ENCODE measurements at regions not wholly inside any gene's neighbourhood (a gene's known extent, or its start where the extent isn't known, plus 50 kb on each side); places are given as distances from the start of the nearest gene placed in this dataset.

GRCh38 chr10:129029051-129029450 is 438.0 kb upstream of the MGMT start:
- DNase-seq = no peak

GRCh38 chr10:129029851-129030602 is 437.0 kb upstream of the MGMT start:
- no peak for DNase-seq

GRCh38 chr10:129030603-129030895 is 436.5 kb upstream of the MGMT start:
- no peak for DNase-seq

DNA sequence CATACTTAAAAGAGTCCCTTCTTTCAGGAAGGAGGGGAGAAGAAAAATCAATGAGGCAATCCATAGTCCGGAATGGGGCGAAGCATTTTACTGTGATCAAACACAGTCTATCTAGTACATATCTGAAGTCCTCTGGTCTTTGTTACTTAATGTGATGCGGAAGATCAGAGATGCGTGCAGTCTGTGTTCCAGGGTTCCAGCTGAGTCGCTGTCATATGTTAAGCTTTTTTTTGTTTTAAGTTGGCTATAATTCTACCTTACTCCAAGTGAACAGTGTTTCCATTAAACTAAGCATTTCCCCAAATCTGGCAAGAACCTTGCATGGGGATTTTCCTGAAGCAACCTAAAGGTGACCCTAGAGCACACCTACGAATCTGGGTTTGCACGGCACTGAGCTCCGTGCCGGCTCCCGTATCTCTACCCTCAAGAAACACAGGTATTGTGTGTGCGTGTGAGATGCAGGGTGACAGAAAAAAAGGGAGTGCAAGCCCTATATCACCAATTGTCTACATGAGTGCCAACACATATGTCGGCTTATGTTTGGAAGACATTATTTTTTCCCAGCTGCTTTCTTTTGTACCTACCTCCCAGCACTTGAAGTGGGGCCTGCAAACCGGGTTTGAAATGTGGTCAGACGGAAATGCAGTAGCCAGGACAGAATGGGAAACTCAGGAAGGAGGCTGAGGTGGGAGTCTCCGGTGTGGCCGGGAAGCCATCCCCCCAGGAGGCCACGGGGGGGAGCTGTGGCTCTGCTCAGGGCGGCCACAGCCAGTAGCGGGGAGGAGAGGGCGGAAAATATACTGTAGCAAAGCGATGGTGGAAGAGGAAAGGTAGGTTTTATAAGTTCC is 435.8 kb upstream of the MGMT start:
- peak in 28 of 58 donors; percentile 2 to 40 (median 8) for DNase-seq

DNA sequence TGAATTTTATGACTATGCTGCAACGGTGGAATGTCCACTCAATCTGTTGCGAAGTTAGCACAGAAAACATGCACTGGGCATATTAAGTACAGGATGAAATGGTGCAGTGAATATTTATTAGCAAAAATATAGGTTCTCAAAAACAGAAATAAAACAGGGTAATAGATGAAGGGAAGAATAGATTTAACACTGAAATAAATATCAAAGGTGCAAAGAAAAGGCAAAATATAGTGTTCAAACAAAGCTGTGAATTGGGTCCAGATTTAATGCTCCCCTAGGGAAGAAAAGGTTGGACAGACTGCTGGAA is 435.2 kb upstream of the MGMT start:
- DNase-seq = no peak

DNA sequence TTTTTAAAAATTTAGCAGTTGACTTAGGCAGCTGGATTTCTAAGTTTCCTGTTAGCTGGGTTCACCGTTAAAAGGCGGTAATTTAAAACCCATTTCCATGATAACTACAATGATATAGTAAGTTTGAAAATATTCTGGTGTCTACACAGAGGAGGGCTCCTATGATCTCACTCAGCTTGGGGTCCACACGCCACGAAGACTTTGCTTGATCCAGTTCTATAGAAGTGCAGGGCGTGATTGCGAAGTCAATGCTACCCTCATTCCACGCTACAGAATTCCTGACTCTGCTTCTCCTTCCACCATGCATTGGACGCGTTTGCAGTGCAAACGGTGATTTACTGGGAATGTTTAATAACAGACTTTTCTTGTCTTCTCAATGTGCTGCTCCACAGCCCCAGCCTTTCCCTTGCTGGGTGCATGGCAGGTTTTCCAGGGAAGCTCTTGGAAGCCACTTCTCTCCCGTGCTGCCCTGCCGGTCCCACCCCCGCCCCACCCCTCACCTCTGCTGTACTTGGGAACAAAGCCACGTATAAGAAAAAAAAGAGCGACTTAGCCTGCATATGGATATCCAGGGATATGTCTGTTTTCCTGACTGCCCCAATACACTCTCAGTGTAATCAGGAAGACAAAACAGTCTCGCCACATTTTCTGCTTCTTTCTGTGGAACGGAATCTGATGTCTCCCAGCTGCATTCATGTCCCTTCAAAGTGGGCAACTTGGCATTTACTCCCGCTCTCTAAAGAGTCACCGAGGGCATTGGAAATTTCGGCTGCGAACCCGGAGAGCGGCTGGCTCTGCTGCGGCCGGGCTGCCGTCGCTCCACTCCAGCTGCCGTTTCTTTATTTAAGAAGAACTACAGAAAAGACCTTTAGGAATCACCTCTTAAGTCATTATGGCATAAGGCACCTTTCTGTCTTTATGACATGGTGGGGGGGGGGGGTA is 434.4 kb upstream of the MGMT start:
- no peak for DNase-seq

- no peak for DNase-seq
Observed at GRCh38 chr10:129033340-129033739, 433.7 kb upstream of the MGMT start.

DNA sequence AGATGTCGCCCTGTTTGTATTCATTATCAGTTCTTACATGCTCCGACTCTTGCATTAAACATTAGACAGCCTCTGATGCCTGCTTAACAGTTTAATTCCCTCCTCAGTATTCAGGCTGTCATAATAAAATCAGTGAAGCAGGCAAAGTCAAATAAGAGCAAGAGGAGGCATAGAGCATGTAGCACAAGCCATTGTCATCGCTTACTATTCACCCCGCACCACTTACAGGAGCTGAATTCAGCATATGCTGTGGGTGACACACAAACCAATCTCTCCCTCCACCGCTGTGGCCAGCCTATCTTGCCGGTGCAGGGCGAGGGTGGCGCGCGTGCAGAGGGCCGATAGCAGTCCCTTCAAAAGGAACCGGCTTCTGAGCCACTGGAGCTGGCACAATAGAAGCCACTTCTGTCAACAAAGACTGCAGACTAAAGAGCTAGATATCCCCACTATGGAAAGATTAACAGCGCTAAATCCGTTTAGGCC is 433.2 kb upstream of the MGMT start:
- DNase-seq = no peak

GRCh38 chr10:129035052-129035827 is 431.8 kb upstream of the MGMT start:
- no peak for DNase-seq

GRCh38 chr10:129038522-129038921 is 428.5 kb upstream of the MGMT start:
- no peak for DNase-seq

DNA sequence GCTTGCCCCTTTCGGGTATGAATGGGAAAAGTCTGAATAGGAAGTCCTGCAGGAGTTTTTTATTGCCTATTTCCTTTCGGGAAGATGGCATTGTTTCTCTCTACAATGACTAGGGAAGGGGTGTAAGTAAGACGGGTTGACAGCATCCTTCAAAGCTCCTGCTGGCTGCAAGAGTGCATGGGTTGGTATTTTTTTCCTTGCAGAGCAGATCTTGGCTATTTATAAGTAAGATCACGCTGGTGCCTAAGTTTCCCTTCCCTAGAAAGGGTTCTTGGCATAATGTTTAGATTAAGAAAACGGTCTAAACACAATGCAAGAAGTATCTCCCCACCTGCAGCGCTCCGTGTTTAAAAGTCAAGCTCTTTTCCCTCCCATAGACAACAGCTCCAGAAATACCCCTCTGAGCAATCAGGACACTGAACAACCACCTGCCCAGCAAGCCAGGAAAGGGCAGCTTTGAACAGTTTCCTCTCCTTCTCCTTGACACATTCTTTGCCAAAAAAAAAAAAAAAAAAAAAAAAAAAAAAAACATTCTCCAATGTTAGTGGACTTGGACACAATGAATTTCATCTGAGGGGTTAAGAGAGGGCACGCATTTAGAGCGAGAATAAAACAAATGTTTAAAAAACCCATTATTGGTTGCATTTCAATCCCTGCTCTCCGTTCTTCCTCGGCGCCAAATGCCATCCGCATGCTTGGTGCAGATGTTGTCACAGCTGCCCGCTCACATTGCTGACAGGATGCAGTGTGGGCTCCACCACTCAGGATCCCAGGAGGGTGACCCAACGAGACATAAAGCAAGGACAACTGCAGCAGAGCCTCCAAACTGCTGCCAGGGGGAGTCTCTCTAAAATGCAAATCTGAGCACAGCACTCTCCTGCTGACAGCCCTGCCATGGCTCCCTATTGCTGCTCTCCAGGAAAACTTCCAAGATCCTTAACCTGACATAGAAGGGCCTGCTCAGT is 427.4 kb upstream of the MGMT start:
- no peak for DNase-seq

DNA sequence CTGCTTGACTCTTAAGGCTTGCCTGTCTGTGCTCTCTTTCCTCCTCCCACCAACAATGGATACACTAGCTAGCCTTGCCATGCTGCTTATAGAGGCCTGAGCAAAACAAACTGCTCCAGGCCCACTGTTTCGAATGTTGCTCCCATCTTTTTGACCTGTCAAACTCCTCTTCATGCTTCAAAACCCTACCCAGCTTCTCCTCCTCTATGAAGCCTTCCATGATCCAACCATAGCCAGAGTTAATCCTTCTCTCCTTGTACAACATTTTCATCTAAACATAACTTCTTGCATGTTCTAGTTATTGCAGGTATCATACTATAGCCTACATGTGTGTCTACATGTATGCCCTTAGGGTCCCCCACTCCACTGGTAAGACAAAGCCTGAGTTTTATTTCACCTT is 426.7 kb upstream of the MGMT start:
- DNase-seq = no peak

GRCh38 chr10:129041916-129042315 is 425.1 kb upstream of the MGMT start:
- DNase-seq = no peak

GRCh38 chr10:129042776-129043595 is 424.1 kb upstream of the MGMT start:
- no peak for DNase-seq

DNA sequence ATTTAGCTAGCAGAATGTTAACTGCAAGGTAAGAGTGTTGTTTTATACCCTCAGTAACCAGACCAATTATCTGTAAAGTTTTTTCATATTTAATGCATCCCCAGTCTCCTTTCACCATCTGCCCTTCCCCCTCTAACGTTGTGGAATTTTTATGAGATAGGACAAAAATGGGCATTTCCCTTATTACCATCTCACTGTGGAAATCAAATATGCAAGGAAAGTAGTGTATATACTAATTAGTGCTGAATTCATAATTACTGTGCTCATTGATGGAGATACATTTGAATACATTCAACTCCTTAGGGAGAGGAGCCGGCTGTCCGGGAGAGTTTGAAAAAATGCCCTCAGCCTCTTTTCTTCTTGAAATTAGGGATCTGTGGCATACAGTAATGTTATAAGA is 423.4 kb upstream of the MGMT start:
- DNase-seq = no peak

GRCh38 chr10:129045599-129045998 is 421.4 kb upstream of the MGMT start:
- no peak for DNase-seq

GRCh38 chr10:129046065-129046681 is 420.9 kb upstream of the MGMT start:
- no peak for DNase-seq

GRCh38 chr10:129046962-129047361 is 420.1 kb upstream of the MGMT start:
- no peak for DNase-seq

Measured in anterior cingulate cortex (tissue), 58 donors.